Thyroid gland (tissue), 4 donors: ENCODE measurements at regions not wholly inside any gene's neighbourhood (a gene's known extent, or its start where the extent isn't known, plus 50 kb on each side); places are given as distances from the start of the nearest gene placed in this dataset.

Experiments
- POLR2A ChIP-seq, 2 donors: fragments of 450-650 bp; IDR thresholded peaks; one replicate each; pipeline ENCODE4 v1.6.1; 2017; ENCODE audit warnings: antibody characterized with exemption in 2 of 2, mild to moderate bottlenecking in 2 of 2, moderate library complexity in 1 of 2
- TF ChIP-seq, protein P1 (sequence below), 6 experiments: fragments of 200-600 bp in 3 of 6; fragments of 450-650 bp in 3 of 6; sonication (generic) in 3 of 6; IDR thresholded peaks; one replicate each; pipeline ENCODE4 v1.5.1; 2016 to 2019; ENCODE audit warnings: antibody characterized with exemption in 6 of 6, mild to moderate bottlenecking in 2 of 6, inconsistent platforms in 1 of 6, moderate library complexity in 1 of 6

GRCh38 chr5:113660706-113661250 is 147.3 kb downstream of the YTHDC2 start:
- TF ChIP-seq POLR2A (IDR thresholded peaks at IDR 0.05) = no peak
- TF ChIP-seq, protein P1, sequence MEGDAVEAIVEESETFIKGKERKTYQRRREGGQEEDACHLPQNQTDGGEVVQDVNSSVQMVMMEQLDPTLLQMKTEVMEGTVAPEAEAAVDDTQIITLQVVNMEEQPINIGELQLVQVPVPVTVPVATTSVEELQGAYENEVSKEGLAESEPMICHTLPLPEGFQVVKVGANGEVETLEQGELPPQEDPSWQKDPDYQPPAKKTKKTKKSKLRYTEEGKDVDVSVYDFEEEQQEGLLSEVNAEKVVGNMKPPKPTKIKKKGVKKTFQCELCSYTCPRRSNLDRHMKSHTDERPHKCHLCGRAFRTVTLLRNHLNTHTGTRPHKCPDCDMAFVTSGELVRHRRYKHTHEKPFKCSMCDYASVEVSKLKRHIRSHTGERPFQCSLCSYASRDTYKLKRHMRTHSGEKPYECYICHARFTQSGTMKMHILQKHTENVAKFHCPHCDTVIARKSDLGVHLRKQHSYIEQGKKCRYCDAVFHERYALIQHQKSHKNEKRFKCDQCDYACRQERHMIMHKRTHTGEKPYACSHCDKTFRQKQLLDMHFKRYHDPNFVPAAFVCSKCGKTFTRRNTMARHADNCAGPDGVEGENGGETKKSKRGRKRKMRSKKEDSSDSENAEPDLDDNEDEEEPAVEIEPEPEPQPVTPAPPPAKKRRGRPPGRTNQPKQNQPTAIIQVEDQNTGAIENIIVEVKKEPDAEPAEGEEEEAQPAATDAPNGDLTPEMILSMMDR (IDR thresholded peaks at IDR 0.05) = no peak
